GM18517 (cell line): ENCODE measurements at regions not wholly inside any gene's neighbourhood (a gene's known extent, or its start where the extent isn't known, plus 50 kb on each side); places are given as distances from the start of the nearest gene placed in this dataset.

ENCODE experiments used
- ATAC-seq: cut with Tn5 transposase; IDR thresholded peaks from one replicate; pipeline ENCODE4 v1.9.1; 2021; ENCODE audit warnings: mild to moderate bottlenecking, moderate library complexity; ENCODE audit not compliant: unreplicated experiment

DNA sequence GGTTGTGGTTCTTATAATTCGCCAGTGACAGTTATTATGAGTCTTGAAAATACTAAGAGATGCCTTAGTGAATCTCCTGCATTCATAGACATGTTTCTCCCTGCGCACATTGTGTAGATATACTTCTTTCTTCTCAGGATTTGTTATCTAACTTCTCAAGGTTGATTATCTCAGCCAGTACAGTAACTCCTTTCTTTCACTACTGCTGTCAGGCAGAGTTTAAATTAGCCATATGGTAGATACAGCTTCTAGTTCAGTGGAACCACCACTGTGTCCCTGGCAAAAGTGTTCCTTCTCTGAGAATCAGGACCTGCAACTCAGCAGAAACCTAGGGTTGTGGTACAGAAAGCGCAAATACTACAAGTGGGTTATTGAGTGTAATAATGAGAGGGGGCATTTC is 175.0 kb upstream of the SGO1 start:
- ATAC-seq, result no peak

GRCh38 chr3:20353286-20353685 is 167.3 kb upstream of the SGO1 start:
- no peak for ATAC-seq

- ATAC-seq, result no peak
These were observed 166.7 kb upstream of the SGO1 start for GRCh38 chr3:20352546-20353179.

- no peak for ATAC-seq
These were observed 164.4 kb upstream of the SGO1 start for GRCh38 chr3:20350449-20350848.

- no peak for ATAC-seq
These were observed 160.9 kb upstream of the SGO1 start for GRCh38 chr3:20346916-20347315.

DNA sequence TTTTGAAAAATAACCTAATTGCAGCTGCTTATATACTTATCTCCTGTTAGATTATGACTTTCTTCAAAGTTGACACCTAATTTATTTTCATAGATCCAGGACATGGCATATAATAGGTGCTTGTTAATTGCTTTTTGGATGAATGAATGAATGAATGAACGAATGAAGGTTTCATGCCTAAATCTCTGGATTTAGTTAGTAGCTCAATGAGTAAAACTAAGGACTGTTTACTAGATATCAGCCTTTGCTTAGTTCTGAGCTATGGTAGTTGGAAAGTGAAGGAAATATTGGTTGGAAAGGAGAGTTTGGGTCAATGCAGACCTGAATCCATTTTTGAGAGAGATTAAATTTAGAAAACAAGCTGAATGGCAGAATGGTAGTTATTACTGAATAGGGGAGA is 160.4 kb upstream of the SGO1 start:
- ATAC-seq, result no peak

GRCh38 chr3:20344400-20344959 is 158.5 kb upstream of the SGO1 start:
- peak; percentile 40 for ATAC-seq

DNA sequence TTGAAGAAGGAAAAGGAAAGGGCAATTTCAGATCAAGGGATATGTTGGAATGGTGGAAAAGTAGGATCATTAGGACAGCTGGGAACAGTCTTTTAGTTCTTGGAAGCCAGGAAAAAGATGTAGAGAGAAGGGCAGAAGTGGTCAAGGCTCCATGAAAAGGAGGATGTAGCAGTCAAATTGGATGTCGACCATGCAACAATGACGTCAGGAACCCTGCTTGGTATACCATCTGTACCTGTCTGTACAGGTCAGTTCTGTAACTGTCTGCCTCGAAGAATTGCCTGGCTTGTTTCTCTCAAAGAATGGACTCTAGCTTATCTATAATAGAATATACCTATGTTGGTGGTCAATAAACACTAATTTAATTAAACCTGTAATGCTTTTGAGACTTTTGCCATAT is 157.8 kb upstream of the SGO1 start:
- no peak for ATAC-seq

DNA sequence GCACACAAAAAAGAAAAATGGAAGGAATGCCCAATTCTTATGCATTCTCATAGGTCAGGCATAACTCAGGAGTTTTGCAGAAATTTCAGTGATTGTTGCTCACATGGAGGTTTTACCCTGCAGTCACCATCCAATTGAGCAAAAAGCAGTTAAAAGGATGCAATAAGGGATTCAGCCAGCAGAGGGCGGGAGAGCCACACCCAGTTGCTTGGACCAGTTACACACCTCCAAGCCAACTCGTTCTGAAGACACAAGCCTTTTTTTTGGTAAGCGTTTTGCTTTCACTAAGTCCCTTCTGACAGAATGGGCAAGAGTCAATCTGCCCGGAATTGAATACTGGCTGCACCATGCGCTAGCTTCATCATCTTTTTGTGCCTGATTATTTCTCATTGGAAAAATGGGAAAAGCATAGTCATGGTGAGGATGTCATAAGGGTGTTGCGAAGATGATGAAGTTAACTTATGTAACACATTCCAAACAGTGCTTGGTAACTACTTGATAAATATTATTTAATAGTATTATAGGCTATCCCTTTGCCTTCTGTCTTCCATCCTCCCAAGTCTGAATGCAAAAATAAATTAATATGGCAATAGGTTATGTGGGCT is 154.4 kb upstream of the SGO1 start:
- peak; percentile 93 for ATAC-seq

DNA sequence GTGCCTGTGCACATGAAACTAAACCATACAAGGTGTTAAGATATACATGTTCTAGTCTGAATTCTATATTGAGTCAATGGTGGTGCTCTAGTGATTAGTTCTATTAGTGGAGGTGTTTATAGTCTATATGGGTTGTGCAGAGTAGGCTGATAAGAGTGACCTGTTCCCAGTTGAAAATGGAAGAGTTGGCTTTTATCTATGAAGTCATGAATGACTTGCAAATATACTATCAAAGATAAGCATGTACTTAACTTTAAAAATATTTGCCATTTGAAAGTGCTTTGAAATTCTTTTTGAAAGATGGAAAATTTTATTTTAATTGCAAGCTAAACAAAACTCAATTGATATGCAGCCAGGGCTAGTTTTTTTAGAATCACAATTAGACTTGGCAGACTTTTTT is 150.6 kb upstream of the SGO1 start:
- no peak for ATAC-seq

DNA sequence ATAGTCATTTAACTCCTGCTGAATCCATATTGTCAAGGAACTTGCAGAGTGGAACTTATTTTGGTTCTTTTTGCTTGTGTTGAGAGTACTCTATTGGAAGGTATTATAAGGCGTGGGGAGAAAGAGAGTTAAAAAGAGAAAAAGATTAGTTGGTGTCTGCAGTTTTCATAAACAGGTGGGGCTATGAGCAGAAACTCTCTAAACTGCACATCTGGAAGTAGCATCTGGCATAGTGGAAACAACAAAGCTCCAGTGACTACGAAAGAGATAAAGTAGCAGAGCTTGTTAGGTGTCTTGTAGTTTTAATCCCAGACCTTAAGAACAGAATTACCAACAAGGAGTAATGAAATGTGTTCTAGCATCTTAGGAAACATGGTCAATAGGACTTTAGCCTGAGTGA is 148.8 kb upstream of the SGO1 start:
- ATAC-seq, result no peak

GRCh38 chr3:20327889-20328288 is 141.9 kb upstream of the SGO1 start:
- ATAC-seq, result no peak

DNA sequence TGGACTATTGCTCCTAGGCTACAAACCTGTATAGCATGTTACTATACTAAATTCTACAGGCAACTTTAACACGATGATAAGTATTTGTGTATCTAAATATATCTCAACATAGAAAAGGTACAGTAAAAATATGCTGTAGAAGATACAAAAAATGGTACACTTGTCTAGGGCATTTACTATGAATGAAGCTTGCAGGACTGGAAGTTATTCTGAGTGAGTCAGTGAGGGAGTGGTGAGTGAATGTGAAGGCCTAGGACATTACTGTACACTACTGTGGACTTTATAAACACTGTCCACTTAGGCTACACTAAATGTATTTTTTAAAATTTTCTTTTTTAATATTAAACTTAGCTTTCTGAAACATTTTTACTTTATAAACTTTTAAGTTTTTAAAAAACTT is 140.5 kb upstream of the SGO1 start:
- ATAC-seq, result no peak

GRCh38 chr3:20325563-20325962 is 139.6 kb upstream of the SGO1 start:
- ATAC-seq, result no peak

GRCh38 chr3:20324664-20325478 is 138.9 kb upstream of the SGO1 start:
- peak; percentile 100 for ATAC-seq

DNA sequence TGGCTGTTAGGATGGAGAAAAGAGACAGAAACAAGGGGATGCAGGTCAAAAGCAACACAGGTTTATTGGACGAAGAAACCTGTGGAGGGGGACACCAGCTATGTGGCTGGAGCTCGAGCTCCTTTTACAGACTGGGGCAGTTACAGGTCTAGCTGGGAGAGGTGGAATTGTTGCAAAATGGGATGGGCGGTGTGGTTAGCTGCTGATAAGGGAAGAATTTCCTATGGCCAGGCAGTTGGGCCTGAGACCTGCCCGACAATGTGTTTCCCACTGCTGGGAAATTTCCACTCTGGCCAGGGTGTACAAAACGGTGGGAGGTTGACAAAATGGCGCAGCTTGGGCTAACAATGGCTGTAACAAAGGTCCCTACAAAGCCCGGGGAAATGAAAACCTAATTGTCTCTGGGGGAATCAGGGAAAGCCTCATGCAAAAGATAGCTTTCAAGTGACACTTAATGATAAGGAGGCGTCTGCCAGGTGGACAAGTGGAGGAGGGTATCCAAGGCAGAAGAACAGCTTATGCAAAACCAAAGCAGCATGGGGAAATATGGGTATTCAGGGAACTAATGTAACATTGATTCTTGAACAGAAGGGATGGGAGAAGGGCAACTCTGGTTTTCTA is 137.4 kb upstream of the SGO1 start:
- ATAC-seq, result no peak

GRCh38 chr3:20322085-20322484 is 136.1 kb upstream of the SGO1 start:
- no peak for ATAC-seq

DNA sequence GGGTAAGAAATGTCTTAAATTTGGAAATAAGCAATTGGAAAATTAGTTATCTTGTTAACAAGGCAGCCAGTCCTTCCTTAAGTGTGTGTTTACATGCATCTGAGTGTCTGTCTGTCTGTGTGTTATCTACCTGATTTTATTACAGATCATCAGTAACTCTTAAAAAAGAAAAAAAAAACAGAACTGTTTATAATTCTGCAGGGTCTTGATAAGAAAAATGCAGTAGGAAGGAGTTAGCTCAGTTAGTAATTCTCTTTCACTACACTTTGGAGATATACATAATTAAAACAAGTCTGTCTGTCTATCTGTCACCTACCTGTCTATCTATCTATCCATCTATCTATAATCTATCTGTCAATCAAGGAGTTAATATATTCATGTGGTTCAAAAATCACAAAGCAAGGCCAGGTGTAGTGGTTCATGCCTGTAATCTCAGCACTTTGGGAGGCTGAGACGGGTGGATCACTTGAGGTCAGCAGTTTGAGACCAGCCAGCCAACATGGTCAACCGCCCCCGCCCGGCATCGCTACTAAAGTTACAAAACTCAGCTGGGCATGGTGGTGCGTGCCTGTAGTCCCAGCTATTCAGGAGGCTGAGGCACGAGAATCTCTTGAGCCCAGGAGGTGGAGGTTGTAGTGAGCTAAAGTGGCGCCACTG is 135.5 kb upstream of the SGO1 start:
- no peak for ATAC-seq

DNA sequence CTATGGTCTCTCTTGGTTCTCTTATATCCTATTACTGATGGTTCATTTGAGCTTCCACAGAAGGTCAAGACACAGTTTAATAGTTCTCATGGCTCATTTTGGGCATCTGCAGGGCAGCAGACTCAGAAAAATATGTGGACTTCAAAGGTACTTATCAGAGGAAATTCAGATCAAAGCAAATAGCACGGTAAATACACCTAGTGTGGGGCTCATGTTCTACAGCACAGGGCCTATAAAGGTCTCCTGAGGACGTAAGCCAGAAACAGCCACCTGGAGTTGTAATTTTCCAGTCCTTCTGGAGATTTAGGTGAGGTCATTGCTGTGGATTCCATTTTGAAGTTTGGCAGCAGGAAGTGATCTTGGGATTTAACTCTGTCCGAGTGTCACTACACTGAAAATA is 134.5 kb upstream of the SGO1 start:
- no peak for ATAC-seq

DNA sequence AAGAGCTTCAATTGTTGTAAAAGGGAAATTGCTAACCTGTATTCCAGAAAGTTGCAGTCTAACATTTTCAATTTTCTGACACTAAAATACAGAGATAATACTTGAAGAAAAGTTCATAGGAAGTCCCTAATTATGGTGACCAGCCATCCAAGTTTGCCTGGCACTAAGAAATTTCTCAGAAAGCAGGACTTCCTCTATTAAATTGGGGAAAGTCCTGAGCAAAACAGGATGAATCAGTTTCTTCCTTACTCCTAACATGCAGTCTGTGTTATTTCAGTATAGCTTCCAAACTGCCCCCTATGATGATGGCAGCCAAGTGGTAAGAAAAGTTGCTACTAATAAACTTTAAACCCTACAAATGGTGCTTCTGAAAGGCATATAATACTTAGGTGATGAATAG is 133.5 kb upstream of the SGO1 start:
- no peak for ATAC-seq

DNA sequence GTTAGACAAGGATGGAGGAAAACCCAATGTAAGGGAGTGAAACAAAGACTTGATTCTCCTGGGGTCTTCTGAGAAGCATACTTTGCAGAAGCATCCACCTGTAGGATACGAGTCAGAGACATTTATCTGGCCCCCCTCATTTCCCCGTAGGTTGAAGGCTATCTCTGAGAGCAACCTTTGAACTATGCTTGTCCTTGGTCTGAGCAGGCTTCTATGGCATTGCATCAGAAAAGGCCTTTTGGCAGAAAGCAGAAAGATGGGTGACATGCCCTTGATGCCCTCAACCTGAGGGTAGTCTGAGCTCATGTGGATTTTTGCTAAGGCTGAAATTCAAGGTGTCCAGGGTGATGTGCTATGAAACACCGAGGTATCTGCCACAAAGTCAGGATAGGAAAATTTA is 131.6 kb upstream of the SGO1 start:
- ATAC-seq, result no peak
